Esophagus muscularis mucosa (tissue), 4 donors: ENCODE measurements at regions not wholly inside any gene's neighbourhood (a gene's known extent, or its start where the extent isn't known, plus 50 kb on each side); places are given as distances from the start of the nearest gene placed in this dataset.

ENCODE experiments used
- DNase-seq: peaks from one replicate; pipeline ENCODE4 v3.0.0-alpha.2; 2017; ENCODE audit errors: extremely low spot score
- H3K27ac ChIP-seq, 4 donors: fragments of 200-600 bp; sonication (generic); replicated peaks in 1 of 4; 1 replicate in 3 of 4; 2 replicates in 1 of 4; pipeline ENCODE4 v1.5.1; 2016 to 2019; ENCODE audit warnings: mild to moderate bottlenecking in 1 of 4
- H3K27me3 ChIP-seq, 4 donors: fragments of 200-600 bp; sonication (generic); one replicate each; pipeline versions ENCODE4 v1.5.1 to v1.6.0; 2016 to 2019
- H3K36me3 ChIP-seq, 4 donors: fragments of 200-600 bp; sonication (generic); one replicate each; pipeline ENCODE4 v1.5.1; 2016 to 2019
- H3K4me1 ChIP-seq, 4 donors: fragments of 200-600 bp; sonication (generic); one replicate each; pipeline ENCODE4 v1.5.1; 2016 to 2019
- H3K4me3 ChIP-seq, 4 donors: fragments of 200-600 bp; sonication (generic); 1 replicate in 2 of 4; 2 replicates in 2 of 4; pipeline ENCODE4 v1.5.1; 2016 to 2019; ENCODE audit warnings: mild to moderate bottlenecking in 4 of 4, moderate library complexity in 1 of 4
- H3K9me3 ChIP-seq, 4 donors: fragments of 200-600 bp; sonication (generic); 1 replicate in 3 of 4; 2 replicates in 1 of 4; pipeline ENCODE4 v1.5.1; 2016 to 2019
- CTCF ChIP-seq, 3 experiments: fragments of 200-600 bp in 2 of 3; fragments of 450-650 bp in 1 of 3; sonication (generic) in 2 of 3; IDR thresholded peaks; one replicate each; pipeline ENCODE4 v1.5.1; 2017 to 2019; ENCODE audit warnings: antibody characterized with exemption in 3 of 3, mild to moderate bottlenecking in 2 of 3, moderate library complexity in 1 of 3
- EP300 ChIP-seq: sonication (generic); formaldehyde crosslinking; IDR thresholded peaks from one replicate; pipeline ENCODE4 v1.6.1; 2017; ENCODE audit warnings: antibody characterized with exemption
- POLR2A ChIP-seq: fragments of 450-650 bp; IDR thresholded peaks from one replicate; pipeline ENCODE4 v1.6.1; 2017; ENCODE audit warnings: antibody characterized with exemption, moderate library complexity, mild to moderate bottlenecking, low read depth
- POLR2AphosphoS5 ChIP-seq, 2 donors: sonication (generic); formaldehyde crosslinking; IDR thresholded peaks; one replicate each; pipeline ENCODE4 v1.6.1; 2017; ENCODE audit warnings: antibody characterized with exemption in 2 of 2
- WGBS: methylation state at CpG from one replicate; pipeline ENCODE4 v1.1.5; 2018; 5-methylcytosine and 5-hydroxymethylcytosine counted together
- intact Hi-C: fragments of 100-400 bp; cut with DNase I; formaldehyde crosslinking; loops from one replicate; pipeline ENCODE4 v1.15.1; 2023

- Histone ChIP-seq H3K27ac (no peak overlapping the region), H3K9me3 (no peaks in the 10 kb centered on the region), H3K27me3 (no peaks in the 10 kb centered on the region), H3K4me3 (no peak overlapping the region), H3K4me1 (no peaks in the 10 kb centered on the region), H3K36me3 (no peaks in the 10 kb centered on the region)
- DNase-seq: no peak
- WGBS: 84% methylated on average over 3 of the region's 3 CpGs
- TF ChIP-seq CTCF (IDR thresholded peaks at IDR 0.05) (no peak), EP300 (no peak), POLR2AphosphoS5 (IDR thresholded peaks at IDR 0.05) (no peak), POLR2A (no peak)
- intact Hi-C loops: no loop called here
These were observed 579.4 kb upstream of the MIR17HG start for GRCh38 chr13:90768116-90768515.

GRCh38 chr13:90769387-90769786 is 578.1 kb upstream of the MIR17HG start:
- Histone ChIP-seq H3K4me3 (no peak overlapping the region), H3K27me3 (no peaks in the 10 kb centered on the region), H3K36me3 (no peaks in the 10 kb centered on the region), H3K4me1 (no peaks in the 10 kb centered on the region), H3K9me3 (no peaks in the 10 kb centered on the region), H3K27ac (no peak overlapping the region)
- no peak for DNase-seq
- 88% methylated on average over 3 of the region's 3 CpGs for WGBS
- intact Hi-C loops: no loop called here
- no peak for TF ChIP-seq CTCF (IDR thresholded peaks at IDR 0.05)
- TF ChIP-seq POLR2AphosphoS5 (IDR thresholded peaks at IDR 0.05): no peak
- no peak for TF ChIP-seq POLR2A
- no peak for TF ChIP-seq EP300

- TF ChIP-seq POLR2A (no peak), POLR2AphosphoS5 (IDR thresholded peaks at IDR 0.05) (no peak), EP300 (no peak), CTCF (IDR thresholded peaks at IDR 0.05) (no peak)
- H3K9me3 ChIP-seq: no peaks in the 10 kb centered on the region
- no peak for DNase-seq
- no peaks in the 10 kb centered on the region for H3K4me1 ChIP-seq
- H3K4me3 ChIP-seq: no peak overlapping the region
- H3K27me3 ChIP-seq: no peaks in the 10 kb centered on the region
- H3K36me3 ChIP-seq: no peaks in the 10 kb centered on the region
- intact Hi-C loops: no loop called here
- no peak overlapping the region for H3K27ac ChIP-seq
- WGBS: 70% methylated on average over 3 of the region's 3 CpGs
These were observed 577.2 kb upstream of the MIR17HG start for GRCh38 chr13:90770334-90770733.

GRCh38 chr13:90773681-90774080 is 573.8 kb upstream of the MIR17HG start:
- Histone ChIP-seq H3K27ac (no peak overlapping the region), H3K9me3 (no peaks in the 10 kb centered on the region), H3K27me3 (no peaks in the 10 kb centered on the region), H3K4me1 (no peaks in the 10 kb centered on the region), H3K4me3 (no peak overlapping the region), H3K36me3 (no peaks in the 10 kb centered on the region)
- DNase-seq: no peak
- TF ChIP-seq POLR2AphosphoS5 (IDR thresholded peaks at IDR 0.05): no peak
- no peak for TF ChIP-seq CTCF (IDR thresholded peaks at IDR 0.05)
- no peak for TF ChIP-seq POLR2A
- TF ChIP-seq EP300: no peak
- intact Hi-C loops: no loop called here

GRCh38 chr13:90776051-90776748 is 571.3 kb upstream of the MIR17HG start:
- Histone ChIP-seq H3K9me3 (no peaks in the 10 kb centered on the region), H3K4me3 (no peak overlapping the region), H3K36me3 (no peaks in the 10 kb centered on the region), H3K27me3 (no peaks in the 10 kb centered on the region), H3K4me1 (no peaks in the 10 kb centered on the region), H3K27ac (no peak overlapping the region)
- DNase-seq: no peak
- WGBS: 90% methylated on average over 7 of the region's 7 CpGs
- intact Hi-C loops: no loop called here
- TF ChIP-seq POLR2AphosphoS5 (IDR thresholded peaks at IDR 0.05) (no peak), CTCF (IDR thresholded peaks at IDR 0.05) (no peak), EP300 (no peak), POLR2A (no peak)
